ENCODE measurements at regions not wholly inside any gene's neighbourhood (a gene's known extent, or its start where the extent isn't known, plus 50 kb on each side); places are given as distances from the start of the nearest gene placed in this dataset.

DNA sequence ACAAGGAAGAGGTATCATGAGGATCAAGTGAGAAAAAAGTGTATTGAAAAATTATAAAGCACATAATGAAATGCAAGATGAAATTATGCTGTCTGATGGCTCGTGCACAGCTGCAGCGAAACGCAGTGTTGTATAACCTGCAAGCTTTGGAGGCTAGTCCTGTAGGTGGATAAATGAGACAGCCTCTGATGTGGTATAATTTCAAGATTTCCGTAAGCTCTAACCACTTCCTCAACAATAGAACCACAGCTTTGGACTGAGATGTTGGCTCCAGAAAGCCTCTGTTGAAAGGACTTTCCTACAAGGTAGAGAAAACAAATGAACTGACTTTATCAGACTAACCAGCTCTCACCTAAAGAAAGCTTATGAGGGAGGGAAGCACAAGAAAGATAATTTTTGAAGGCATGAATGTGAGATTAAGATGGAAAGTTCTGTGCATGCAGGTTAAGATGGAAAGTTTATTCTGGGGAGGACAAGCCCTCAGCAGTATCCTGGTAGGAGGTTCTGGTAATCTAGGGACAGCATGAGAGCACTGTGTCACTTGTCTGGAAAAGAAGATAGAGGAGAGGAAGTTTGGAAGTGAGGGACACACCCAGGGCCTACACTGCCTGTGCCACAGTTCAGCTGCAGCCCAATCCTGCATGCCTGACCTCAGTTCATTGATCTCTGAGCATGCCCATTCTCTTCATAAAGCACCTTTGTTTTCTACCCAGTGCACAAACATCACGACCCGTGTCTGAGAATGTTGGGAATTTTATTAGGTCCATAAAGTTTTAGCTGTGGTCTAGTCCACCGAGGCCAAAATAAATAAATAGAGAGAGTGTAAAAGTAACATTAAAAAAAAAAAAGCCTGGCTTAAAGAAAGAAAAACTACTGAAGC is 161.5 kb upstream of the SFRP2 start:
- no peaks in the 10 kb centered on the region for H3K36me3 ChIP-seq (ENCODE audit: insufficient read depth, low read length)
- H3K9ac ChIP-seq (ENCODE audit: low read depth, low read length), result no peak overlapping the region
- H3K4me1 ChIP-seq (ENCODE audit: insufficient read depth, low read length), result no peaks in the 10 kb centered on the region
- H3K27me3 ChIP-seq (ENCODE audit: insufficient read depth, low read length), result no peaks in the 10 kb centered on the region
- 96% methylated on average over 7 of the region's 7 CpGs for WGBS
- H3K9me3 ChIP-seq (ENCODE audit: insufficient read depth, low read depth, low read length), result no peaks in the 10 kb centered on the region
- H3K27ac ChIP-seq (ENCODE audit: low read depth, low read length), result no peak overlapping the region
- no peak overlapping the region for H3K4me3 ChIP-seq (ENCODE audit: low read length)

DNA sequence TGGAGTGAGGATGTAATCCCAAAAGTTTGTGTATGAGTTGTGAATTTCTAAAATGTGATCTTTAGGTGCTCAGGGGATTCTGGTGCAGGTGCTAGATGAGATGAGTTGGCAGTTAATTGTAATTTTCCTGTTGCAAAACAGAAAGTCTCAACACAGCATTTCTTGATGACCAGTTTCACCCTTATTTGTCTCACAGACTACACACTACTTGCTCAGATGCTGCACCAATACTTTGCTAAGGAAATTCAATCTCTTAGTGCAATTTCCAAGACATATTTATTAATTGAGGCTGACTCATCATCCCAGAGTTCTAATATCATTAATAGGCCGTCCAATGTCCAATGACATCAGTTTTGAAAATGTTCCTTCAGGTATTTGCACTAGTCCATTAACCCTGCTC is 159.2 kb upstream of the SFRP2 start:
- Histone ChIP-seq H3K4me1 (ENCODE audit: insufficient read depth, low read length) (no peaks in the 10 kb centered on the region), H3K9me3 (ENCODE audit: insufficient read depth, low read depth, low read length) (no peaks in the 10 kb centered on the region), H3K27me3 (ENCODE audit: insufficient read depth, low read length) (no peaks in the 10 kb centered on the region), H3K27ac (ENCODE audit: low read depth, low read length) (no peak overlapping the region), H3K36me3 (ENCODE audit: insufficient read depth, low read length) (no peaks in the 10 kb centered on the region), H3K4me3 (ENCODE audit: low read length) (no peak overlapping the region), H3K9ac (ENCODE audit: low read depth, low read length) (no peak overlapping the region)
- 92% methylated on average over 1 of the region's 1 CpG for WGBS

DNA sequence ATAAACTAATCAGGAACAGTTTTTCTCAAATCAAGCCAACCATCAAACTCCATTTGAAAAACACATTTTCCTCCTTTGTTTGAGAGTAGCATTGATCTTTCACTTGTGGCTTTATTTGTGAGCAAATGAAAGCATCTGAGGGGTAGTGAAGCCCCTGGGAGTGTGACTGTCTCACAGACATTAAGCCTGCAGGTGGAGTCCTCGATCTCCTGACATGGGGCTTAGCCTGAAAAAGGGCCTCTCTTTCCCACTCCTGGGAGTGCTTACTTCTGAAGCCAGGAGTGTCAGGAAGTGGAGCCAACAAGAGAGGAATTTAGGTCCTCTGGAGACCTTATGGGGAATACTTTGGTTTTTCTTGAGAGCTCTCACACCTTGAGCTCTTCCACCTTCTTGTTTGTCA is 158.2 kb upstream of the SFRP2 start:
- Histone ChIP-seq H3K27me3 (ENCODE audit: insufficient read depth, low read length) (no peaks in the 10 kb centered on the region), H3K4me1 (ENCODE audit: insufficient read depth, low read length) (no peaks in the 10 kb centered on the region), H3K4me3 (ENCODE audit: low read length) (no peak overlapping the region), H3K27ac (ENCODE audit: low read depth, low read length) (no peak overlapping the region), H3K9ac (ENCODE audit: low read depth, low read length) (no peak overlapping the region), H3K9me3 (ENCODE audit: insufficient read depth, low read depth, low read length) (no peaks in the 10 kb centered on the region), H3K36me3 (ENCODE audit: insufficient read depth, low read length) (no peaks in the 10 kb centered on the region)
- WGBS, result 80% methylated on average over 1 of the region's 1 CpG

DNA sequence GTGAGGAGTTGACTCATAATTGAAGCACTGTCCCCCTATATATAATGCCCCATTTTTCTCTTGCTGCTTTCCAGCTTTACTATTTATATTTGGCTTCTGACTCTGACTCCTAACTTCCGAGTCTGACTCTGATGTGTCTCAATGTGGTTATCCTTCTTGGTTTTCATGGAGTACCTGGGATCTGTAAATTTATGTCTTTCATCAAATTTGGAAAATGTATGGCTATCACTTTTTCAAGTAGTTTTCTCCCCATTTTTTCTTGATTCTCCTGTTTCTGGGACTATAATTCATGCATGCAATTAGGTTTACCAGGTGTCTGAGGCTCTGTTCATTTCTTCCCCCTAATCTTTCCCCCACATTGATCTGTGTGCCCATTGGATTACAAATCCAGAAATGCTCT is 156.8 kb upstream of the SFRP2 start:
- Histone ChIP-seq H3K27me3 (ENCODE audit: insufficient read depth, low read length) (no peaks in the 10 kb centered on the region), H3K4me3 (ENCODE audit: low read length) (no peak overlapping the region), H3K36me3 (ENCODE audit: insufficient read depth, low read length) (no peaks in the 10 kb centered on the region), H3K27ac (ENCODE audit: low read depth, low read length) (no peak overlapping the region), H3K9ac (ENCODE audit: low read depth, low read length) (no peak overlapping the region), H3K4me1 (ENCODE audit: insufficient read depth, low read length) (no peaks in the 10 kb centered on the region), H3K9me3 (ENCODE audit: insufficient read depth, low read depth, low read length) (no peaks in the 10 kb centered on the region)
- WGBS, result 100% methylated on average over 1 of the region's 1 CpG

DNA sequence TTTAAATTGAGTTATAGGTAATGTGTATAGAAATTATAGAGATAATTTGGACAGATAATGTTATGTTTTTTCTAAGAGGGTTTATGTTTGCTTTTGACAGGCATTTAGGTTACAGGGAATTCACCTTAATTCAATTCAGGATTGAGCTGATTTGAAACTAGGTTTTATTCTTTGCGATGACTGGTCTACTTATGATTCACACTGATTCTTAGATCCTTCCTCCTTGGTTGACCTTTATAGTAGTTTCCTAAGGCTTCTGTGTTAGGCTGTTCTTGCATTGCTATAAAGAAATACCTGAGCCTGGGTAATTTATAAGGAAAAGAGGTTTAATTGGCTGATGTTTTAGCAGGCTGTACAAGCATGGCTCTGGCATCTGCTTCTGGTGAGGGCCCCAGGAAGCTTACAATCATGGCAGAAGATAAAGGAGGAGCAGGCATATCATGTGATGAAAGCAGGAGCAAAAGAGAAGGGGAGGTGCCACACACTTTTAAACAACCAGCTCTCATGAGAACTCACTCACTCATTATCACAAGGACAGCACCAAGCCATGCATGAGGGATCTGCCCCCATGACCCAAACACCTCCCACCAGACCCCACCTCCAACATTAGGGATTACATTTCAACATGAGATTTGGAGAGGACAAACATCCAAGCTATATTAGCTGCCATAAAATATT is 155.0 kb upstream of the SFRP2 start:
- Histone ChIP-seq H3K4me1 (ENCODE audit: insufficient read depth, low read length) (no peaks in the 10 kb centered on the region), H3K9me3 (ENCODE audit: insufficient read depth, low read depth, low read length) (no peaks in the 10 kb centered on the region), H3K27ac (ENCODE audit: low read depth, low read length) (no peak overlapping the region), H3K9ac (ENCODE audit: low read depth, low read length) (no peak overlapping the region), H3K36me3 (ENCODE audit: insufficient read depth, low read length) (no peaks in the 10 kb centered on the region), H3K27me3 (ENCODE audit: insufficient read depth, low read length) (no peaks in the 10 kb centered on the region), H3K4me3 (ENCODE audit: low read length) (no peak overlapping the region)
- 100% methylated on average over 1 of the region's 1 CpG for WGBS

DNA sequence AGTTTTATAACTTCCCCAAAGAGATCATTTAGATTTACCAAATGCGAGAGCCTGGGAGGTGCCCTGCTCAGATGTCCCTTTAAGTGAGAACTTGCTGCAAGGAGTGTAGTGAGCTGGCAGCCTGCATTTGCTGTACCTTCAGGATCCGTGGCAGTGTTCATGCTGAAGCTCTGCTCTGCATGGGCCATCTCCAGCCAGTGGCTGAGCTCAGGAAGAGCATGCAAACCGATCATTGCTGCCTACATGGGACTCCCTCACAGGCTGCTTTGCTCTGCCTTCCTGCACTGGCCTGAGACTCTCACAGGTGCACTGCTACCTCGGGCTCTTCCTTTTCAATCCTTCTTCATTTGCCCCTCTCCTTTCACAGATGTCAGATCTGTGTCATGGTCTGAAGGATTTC is 152.0 kb upstream of the SFRP2 start:
- H3K4me3 ChIP-seq (ENCODE audit: low read length), result no peak overlapping the region
- H3K4me1 ChIP-seq (ENCODE audit: insufficient read depth, low read length), result no peaks in the 10 kb centered on the region
- H3K9ac ChIP-seq (ENCODE audit: low read depth, low read length), result no peak overlapping the region
- 78% methylated on average over 4 of the region's 4 CpGs for WGBS
- no peaks in the 10 kb centered on the region for H3K36me3 ChIP-seq (ENCODE audit: insufficient read depth, low read length)
- no peaks in the 10 kb centered on the region for H3K27me3 ChIP-seq (ENCODE audit: insufficient read depth, low read length)
- H3K27ac ChIP-seq (ENCODE audit: low read depth, low read length), result no peak overlapping the region
- H3K9me3 ChIP-seq (ENCODE audit: insufficient read depth, low read depth, low read length), result no peaks in the 10 kb centered on the region

DNA sequence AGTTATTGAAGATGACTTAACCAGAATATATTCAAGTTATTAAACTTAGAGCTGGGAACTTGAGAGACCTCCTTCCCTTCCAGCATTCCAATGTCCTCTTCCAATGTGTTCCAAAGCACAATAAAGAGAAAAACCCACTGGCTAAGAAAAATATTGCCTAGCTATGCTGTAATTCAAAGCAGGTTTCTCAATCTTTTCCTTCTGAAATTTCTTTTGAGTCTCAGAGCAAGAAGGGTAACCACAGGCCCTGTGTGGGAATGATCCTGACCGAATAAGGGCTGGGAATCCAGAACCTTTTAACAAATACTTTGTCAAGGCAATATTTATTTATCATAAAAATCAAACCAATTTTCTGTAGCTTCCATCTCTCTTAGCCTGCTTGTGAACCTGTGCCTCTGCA is 150.7 kb upstream of the SFRP2 start:
- no peaks in the 10 kb centered on the region for H3K9me3 ChIP-seq (ENCODE audit: insufficient read depth, low read depth, low read length)
- H3K4me3 ChIP-seq (ENCODE audit: low read length), result no peak overlapping the region
- H3K4me1 ChIP-seq (ENCODE audit: insufficient read depth, low read length), result no peaks in the 10 kb centered on the region
- no peaks in the 10 kb centered on the region for H3K36me3 ChIP-seq (ENCODE audit: insufficient read depth, low read length)
- no peaks in the 10 kb centered on the region for H3K27me3 ChIP-seq (ENCODE audit: insufficient read depth, low read length)
- H3K9ac ChIP-seq (ENCODE audit: low read depth, low read length), result no peak overlapping the region
- no peak overlapping the region for H3K27ac ChIP-seq (ENCODE audit: low read depth, low read length)
- WGBS, result 92% methylated on average over 1 of the region's 1 CpG

DNA sequence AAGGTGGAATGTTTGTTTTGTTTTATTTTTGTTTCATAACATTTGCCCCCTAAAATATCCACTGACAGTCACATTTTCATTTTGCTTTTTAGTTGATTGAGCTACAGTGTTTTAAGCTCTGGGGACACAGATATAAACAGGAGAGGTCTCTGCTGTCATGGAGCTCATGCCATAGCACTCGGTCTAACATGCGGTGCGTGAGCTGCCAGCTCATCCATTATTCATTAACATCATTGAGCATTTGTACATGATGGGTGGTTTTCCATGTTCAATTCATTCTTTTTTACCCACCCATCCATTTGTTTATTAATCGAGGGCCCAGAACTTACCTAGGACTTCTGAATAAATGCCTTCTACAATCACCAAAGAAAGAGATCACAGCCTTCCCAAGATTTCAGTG is 150.1 kb upstream of the SFRP2 start:
- no peaks in the 10 kb centered on the region for H3K27me3 ChIP-seq (ENCODE audit: insufficient read depth, low read length)
- no peak overlapping the region for H3K4me3 ChIP-seq (ENCODE audit: low read length)
- no peaks in the 10 kb centered on the region for H3K36me3 ChIP-seq (ENCODE audit: insufficient read depth, low read length)
- no peak overlapping the region for H3K27ac ChIP-seq (ENCODE audit: low read depth, low read length)
- H3K9ac ChIP-seq (ENCODE audit: low read depth, low read length), result no peak overlapping the region
- WGBS, result over 99% methylated on average over 4 of the region's 4 CpGs
- H3K9me3 ChIP-seq (ENCODE audit: insufficient read depth, low read depth, low read length), result no peaks in the 10 kb centered on the region
- H3K4me1 ChIP-seq (ENCODE audit: insufficient read depth, low read length), result no peaks in the 10 kb centered on the region

DNA sequence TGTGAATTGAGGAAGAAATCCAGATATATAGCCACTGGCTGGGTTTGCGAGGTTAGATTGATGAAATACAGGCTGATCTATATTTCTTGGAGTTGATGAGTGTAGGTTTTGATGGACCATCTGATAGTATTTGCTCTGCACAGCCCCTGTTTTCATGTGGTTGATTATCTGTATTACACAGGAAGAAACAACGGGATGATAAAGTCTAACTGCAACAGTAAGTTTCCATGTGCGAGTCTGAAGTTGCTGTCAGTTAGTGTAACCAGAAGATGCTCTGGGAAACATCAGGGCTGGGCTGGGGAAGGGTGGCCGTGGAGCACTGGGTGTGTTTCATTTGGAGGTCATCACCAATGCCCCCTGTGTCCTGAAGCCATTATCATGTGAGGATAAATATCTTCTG is 148.4 kb upstream of the SFRP2 start:
- H3K4me3 ChIP-seq (ENCODE audit: low read length), result no peak overlapping the region
- no peak overlapping the region for H3K27ac ChIP-seq (ENCODE audit: low read depth, low read length)
- no peaks in the 10 kb centered on the region for H3K36me3 ChIP-seq (ENCODE audit: insufficient read depth, low read length)
- no peaks in the 10 kb centered on the region for H3K27me3 ChIP-seq (ENCODE audit: insufficient read depth, low read length)
- no peak overlapping the region for H3K9ac ChIP-seq (ENCODE audit: low read depth, low read length)
- H3K4me1 ChIP-seq (ENCODE audit: insufficient read depth, low read length), result 0 out of 2 replicates have a peak, but pooled peaks cover 4% of the 10 kb centered on the region
- H3K9me3 ChIP-seq (ENCODE audit: insufficient read depth, low read depth, low read length), result no peaks in the 10 kb centered on the region
- WGBS, result 90% methylated on average over 4 of the region's 4 CpGs

DNA sequence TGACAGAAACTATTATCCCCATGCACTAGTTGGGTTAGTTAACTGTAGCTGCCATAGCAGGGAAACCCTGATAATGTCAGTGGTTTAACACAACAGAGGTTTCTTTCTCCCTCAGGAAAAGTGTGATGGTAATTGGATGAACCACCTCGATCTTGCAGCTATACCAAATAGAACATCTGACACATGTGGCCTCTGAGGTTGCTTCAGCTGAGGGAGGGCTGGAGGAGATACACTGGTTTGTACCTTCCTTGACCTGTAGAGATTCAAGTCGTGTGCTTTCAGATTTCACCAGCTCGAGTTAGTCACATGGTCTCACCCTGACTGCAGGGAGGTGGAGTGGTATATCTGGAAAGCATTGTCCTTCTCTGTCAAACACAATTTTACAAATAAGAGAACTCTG is 147.2 kb upstream of the SFRP2 start:
- Histone ChIP-seq H3K27ac (ENCODE audit: low read depth, low read length) (no peak overlapping the region), H3K9ac (ENCODE audit: low read depth, low read length) (no peak overlapping the region), H3K4me3 (ENCODE audit: low read length) (no peak overlapping the region), H3K27me3 (ENCODE audit: insufficient read depth, low read length) (no peaks in the 10 kb centered on the region), H3K4me1 (ENCODE audit: insufficient read depth, low read length) (0 out of 2 replicates have a peak, but pooled peaks cover 4% of the 10 kb centered on the region), H3K9me3 (ENCODE audit: insufficient read depth, low read depth, low read length) (no peaks in the 10 kb centered on the region), H3K36me3 (ENCODE audit: insufficient read depth, low read length) (no peaks in the 10 kb centered on the region)
- 74% methylated on average over 2 of the region's 3 CpGs for WGBS

DNA sequence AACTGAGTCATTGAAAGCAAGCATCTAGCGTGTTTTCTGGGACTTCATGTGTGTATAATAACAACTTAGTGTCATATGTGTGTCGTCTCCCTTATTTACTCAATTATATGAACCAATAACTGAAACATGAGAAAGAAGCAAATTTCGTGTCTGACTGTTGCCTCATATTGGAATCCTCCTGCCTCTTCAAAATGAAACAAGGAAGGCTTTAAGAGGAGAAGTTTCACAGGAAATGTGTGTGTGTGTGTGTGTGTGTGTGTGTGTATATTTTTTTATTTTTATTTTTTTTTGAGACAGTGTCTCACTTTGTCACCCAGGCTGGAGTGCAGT is 145.8 kb upstream of the SFRP2 start:
- H3K4me1 ChIP-seq (ENCODE audit: insufficient read depth, low read length), result peaks cover 15% of the 10 kb centered on the region
- H3K27ac ChIP-seq (ENCODE audit: low read depth, low read length), result no peak overlapping the region
- H3K36me3 ChIP-seq (ENCODE audit: insufficient read depth, low read length), result no peaks in the 10 kb centered on the region
- H3K9ac ChIP-seq (ENCODE audit: low read depth, low read length), result no peak overlapping the region
- H3K9me3 ChIP-seq (ENCODE audit: insufficient read depth, low read depth, low read length), result no peaks in the 10 kb centered on the region
- no peak overlapping the region for H3K4me3 ChIP-seq (ENCODE audit: low read length)
- no peaks in the 10 kb centered on the region for H3K27me3 ChIP-seq (ENCODE audit: insufficient read depth, low read length)
- WGBS, result 88% methylated on average over 2 of the region's 3 CpGs

Data from HUES64 (cell line).